ENCODE measurements at regions not wholly inside any gene's neighbourhood (a gene's known extent, or its start where the extent isn't known, plus 50 kb on each side); places are given as distances from the start of the nearest gene placed in this dataset.

GRCh38 chr5:68757626-68758212, 336.1 kb upstream of the SLC30A5 start:
- intact Hi-C loops (cut with micrococcal nuclease; ENCODE audit: unreplicated experiment) = no loop called here
- no peaks in the 10 kb centered on the region for H3K36me3 ChIP-seq (ENCODE audit: insufficient read depth, low read length, poor library complexity, severe bottlenecking)
- H3K27ac ChIP-seq (ENCODE audit: low read depth, low read length, poor library complexity, severe bottlenecking) = no peak overlapping the region
- ChIA-PET CTCF (no interaction called here), POLR2A (ENCODE audit: low non-redundant PET) (no interaction called here)
- TF ChIP-seq EZH2 (IDR thresholded peaks at IDR 0.05; ENCODE audit: borderline replicate concordance, low read depth, low read length, poor library complexity, severe bottlenecking) (no peak), CTCF (conservative IDR thresholded peaks at IDR 0.05; ENCODE audit: low read depth, low read length) (no peak)
- no peak for DNase-seq (ENCODE audit: low spot score)
- H3K4me3 ChIP-seq (ENCODE audit: low read depth, low read length, poor library complexity, severe bottlenecking) = no peak overlapping the region
- no peaks in the 10 kb centered on the region for H3K27me3 ChIP-seq (replicated peaks; ENCODE audit: insufficient read depth, low read depth, low read length, poor library complexity)
- no peaks in the 10 kb centered on the region for H3K4me1 ChIP-seq (ENCODE audit: insufficient read depth, low read length, poor library complexity, severe bottlenecking)
- BruUV-seq (replicated peaks) = no TSS peak
- H3K9me3 ChIP-seq (ENCODE audit: low read depth, low read length, poor library complexity, severe bottlenecking) = no peaks in the 10 kb centered on the region

- H3K4me3 ChIP-seq (ENCODE audit: low read depth, low read length, poor library complexity, severe bottlenecking) = no peak overlapping the region
- no peak for DNase-seq (ENCODE audit: low spot score)
- no peaks in the 10 kb centered on the region for H3K4me1 ChIP-seq (ENCODE audit: insufficient read depth, low read length, poor library complexity, severe bottlenecking)
- H3K9me3 ChIP-seq (ENCODE audit: low read depth, low read length, poor library complexity, severe bottlenecking) = no peaks in the 10 kb centered on the region
- POLR2A ChIA-PET (ENCODE audit: low non-redundant PET) = no interaction called here
- TF ChIP-seq EZH2 (IDR thresholded peaks at IDR 0.05; ENCODE audit: borderline replicate concordance, low read depth, low read length, poor library complexity, severe bottlenecking) (no peak), CTCF (conservative IDR thresholded peaks at IDR 0.05; ENCODE audit: low read depth, low read length) (no peak)
- no peaks in the 10 kb centered on the region for H3K27me3 ChIP-seq (replicated peaks; ENCODE audit: insufficient read depth, low read depth, low read length, poor library complexity)
- intact Hi-C loops (cut with micrococcal nuclease; ENCODE audit: unreplicated experiment) = no loop called here
- H3K27ac ChIP-seq (ENCODE audit: low read depth, low read length, poor library complexity, severe bottlenecking) = no peak overlapping the region
- BruUV-seq (replicated peaks) = no TSS peak
- CTCF ChIA-PET = no interaction called here
- H3K36me3 ChIP-seq (ENCODE audit: insufficient read depth, low read length, poor library complexity, severe bottlenecking) = no peaks in the 10 kb centered on the region
Observed at GRCh38 chr5:68759593-68759992, 334.2 kb upstream of the SLC30A5 start.

- Histone ChIP-seq H3K27me3 (replicated peaks; ENCODE audit: insufficient read depth, low read depth, low read length, poor library complexity) (no peaks in the 10 kb centered on the region), H3K27ac (ENCODE audit: low read depth, low read length, poor library complexity, severe bottlenecking) (no peak overlapping the region), H3K36me3 (ENCODE audit: insufficient read depth, low read length, poor library complexity, severe bottlenecking) (no peaks in the 10 kb centered on the region), H3K4me3 (ENCODE audit: low read depth, low read length, poor library complexity, severe bottlenecking) (no peak overlapping the region), H3K4me1 (ENCODE audit: insufficient read depth, low read length, poor library complexity, severe bottlenecking) (no peaks in the 10 kb centered on the region), H3K9me3 (ENCODE audit: low read depth, low read length, poor library complexity, severe bottlenecking) (no peaks in the 10 kb centered on the region)
- CTCF ChIA-PET = no interaction called here
- no peak for DNase-seq (ENCODE audit: low spot score)
- intact Hi-C loops (cut with micrococcal nuclease; ENCODE audit: unreplicated experiment) = no loop called here
- TF ChIP-seq CTCF (conservative IDR thresholded peaks at IDR 0.05; ENCODE audit: low read depth, low read length) = no peak
- TF ChIP-seq EZH2 (IDR thresholded peaks at IDR 0.05; ENCODE audit: borderline replicate concordance, low read depth, low read length, poor library complexity, severe bottlenecking) = no peak
- no TSS peak for BruUV-seq (replicated peaks)
- POLR2A ChIA-PET (ENCODE audit: low non-redundant PET) = no interaction called here
Observed at GRCh38 chr5:68762201-68762600, 331.6 kb upstream of the SLC30A5 start.

Measured in A673 (cell line).